Esophagus squamous epithelium (tissue), 4 donors: ENCODE measurements at regions not wholly inside any gene's neighbourhood (a gene's known extent, or its start where the extent isn't known, plus 50 kb on each side); places are given as distances from the start of the nearest gene placed in this dataset.

ENCODE experiments used
- CTCF ChIP-seq, 6 experiments: fragments of 450-650 bp in 4 of 6; fragments of 200-600 bp in 2 of 6; sonication (generic) in 2 of 6; IDR thresholded peaks; one replicate each; pipeline ENCODE4 v1.5.1; 2016 to 2019; ENCODE audit warnings: antibody characterized with exemption in 6 of 6, mild to moderate bottlenecking in 4 of 6, moderate library complexity in 4 of 6
- POLR2A ChIP-seq, 4 donors: fragments of 450-650 bp; IDR thresholded peaks; one replicate each; pipeline ENCODE4 v1.6.1; 2017; ENCODE audit warnings: antibody characterized with exemption in 4 of 4, mild to moderate bottlenecking in 4 of 4, moderate library complexity in 3 of 4

GRCh38 chr3:89740080-89740880 is 632.9 kb downstream of the EPHA3 start:
- TF ChIP-seq CTCF (IDR thresholded peaks at IDR 0.05) (no peak), POLR2A (IDR thresholded peaks at IDR 0.05) (no peak)
